NT2/D1 (cell line): ENCODE measurements at regions not wholly inside any gene's neighbourhood (a gene's known extent, or its start where the extent isn't known, plus 50 kb on each side); places are given as distances from the start of the nearest gene placed in this dataset.

ENCODE experiments used
- SUZ12 ChIP-seq: IDR thresholded peaks from 2 replicates; pipeline ENCODE4 v1.6.1; 2011; ENCODE audit not compliant: insufficient read length, insufficient read depth; ENCODE audit errors: extremely low read depth
- YY1 ChIP-seq: IDR thresholded peaks from 2 replicates; pipeline ENCODE4 v1.6.1; 2011; ENCODE audit not compliant: insufficient read length, insufficient read depth
- ZNF274 ChIP-seq: IDR thresholded peaks from 2 replicates; pipeline ENCODE4 v1.6.1; 2011; ENCODE audit warnings: mild to moderate bottlenecking, low read depth, low read length

- TF ChIP-seq SUZ12 (no peak), ZNF274 (no peak), YY1 (no peak)
Measured at GRCh38 chr5:36377192-36377591, 75.5 kb upstream of the RANBP3L start.
